ENCODE measurements at regions not wholly inside any gene's neighbourhood (a gene's known extent, or its start where the extent isn't known, plus 50 kb on each side); places are given as distances from the start of the nearest gene placed in this dataset.

GRCh38 chr3:180829409-180830405, 82.8 kb upstream of the FXR1 start:
- no peak for TF ChIP-seq POLR2AphosphoS5 (IDR thresholded peaks at IDR 0.05)
- no peak for TF ChIP-seq POLR2A (IDR thresholded peaks at IDR 0.05)
- TF ChIP-seq EP300 (IDR thresholded peaks at IDR 0.05), result no peak
- TF ChIP-seq CTCF (IDR thresholded peaks at IDR 0.05), result no peak
- DNase-seq, result no peak
- intact Hi-C loops (cut with DNase I; ENCODE audit: low total_unique reads), result no loop called here
- no peak overlapping the region for H3K4me3 ChIP-seq
- H3K4me1 ChIP-seq, result no peaks in the 10 kb centered on the region
- H3K36me3 ChIP-seq, result no peaks in the 10 kb centered on the region
- H3K27me3 ChIP-seq, result no peaks in the 10 kb centered on the region
- peaks cover 0 to 6% (median 0%) of the 10 kb centered on the region in 4 donors for H3K9me3 ChIP-seq
- H3K27ac ChIP-seq, result no peak overlapping the region
- WGBS, 5 donors, result 89 to 94% (median 92%) methylated on average over 24 to 37 of the region's 37 CpGs

DNA sequence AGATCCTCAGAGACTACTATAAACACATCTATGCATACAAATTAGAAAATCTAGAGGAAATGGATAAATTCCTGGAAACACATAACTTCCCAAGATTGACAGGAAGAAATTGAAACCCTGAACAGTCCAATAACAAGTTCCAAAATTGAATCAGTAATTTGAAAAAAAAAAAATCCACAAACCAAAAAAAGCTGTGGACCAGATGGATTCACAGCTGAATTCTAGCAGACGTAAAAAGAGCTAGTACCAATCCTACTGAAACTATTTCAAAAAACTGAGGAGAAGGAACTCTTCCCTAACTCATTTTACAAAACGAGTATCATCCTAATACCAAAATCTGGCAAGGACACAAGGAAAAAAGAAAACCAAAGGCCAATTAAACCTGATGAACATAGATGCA, 77.0 kb upstream of the FXR1 start:
- TF ChIP-seq POLR2A (IDR thresholded peaks at IDR 0.05) (no peak), EP300 (IDR thresholded peaks at IDR 0.05) (no peak)
- no peaks in the 10 kb centered on the region for H3K9me3 ChIP-seq
- WGBS, 5 donors, result 62 to 82% (median 79%) methylated on average over 2 of the region's 2 CpGs
- H3K4me1 ChIP-seq, result no peaks in the 10 kb centered on the region
- H3K27me3 ChIP-seq, result no peaks in the 10 kb centered on the region
- no peak for DNase-seq
- no peak overlapping the region for H3K27ac ChIP-seq
- no peak overlapping the region for H3K4me3 ChIP-seq
- H3K36me3 ChIP-seq, result no peaks in the 10 kb centered on the region
- intact Hi-C loops (cut with DNase I; ENCODE audit: low total_unique reads), result no loop called here

GRCh38 chr3:180836766-180837165, 75.7 kb upstream of the FXR1 start:
- Histone ChIP-seq H3K4me3 (no peak overlapping the region), H3K27me3 (no peaks in the 10 kb centered on the region), H3K36me3 (no peaks in the 10 kb centered on the region), H3K27ac (no peak overlapping the region), H3K4me1 (no peaks in the 10 kb centered on the region), H3K9me3 (peaks cover 0 to 8% (median 0%) of the 10 kb centered on the region in 4 donors)
- no peak for DNase-seq
- intact Hi-C loops (cut with DNase I; ENCODE audit: low total_unique reads), result no loop called here
- no peak for TF ChIP-seq EP300 (IDR thresholded peaks at IDR 0.05)
- WGBS, 5 donors, result 80 to 94% (median 87%) methylated on average over 1 of the region's 1 CpG

GRCh38 chr3:180854887-180855286, 57.6 kb upstream of the FXR1 start:
- H3K27me3 ChIP-seq, result peaks cover 0 to 3% (median 0%) of the 10 kb centered on the region in 3 donors
- H3K27ac ChIP-seq, result no peak overlapping the region
- H3K9me3 ChIP-seq, result peaks cover 0 to 10% (median 0%) of the 10 kb centered on the region in 4 donors
- H3K4me3 ChIP-seq, result no peak overlapping the region
- no peak for DNase-seq
- WGBS, 5 donors, result 30 to 53% (median 48%) methylated on average over 1 to 2 of the region's 2 CpGs
- H3K4me1 ChIP-seq, result no peaks in the 10 kb centered on the region
- TF ChIP-seq EP300 (IDR thresholded peaks at IDR 0.05), result no peak
- no peak for TF ChIP-seq CTCF (IDR thresholded peaks at IDR 0.05)
- TF ChIP-seq POLR2AphosphoS5 (IDR thresholded peaks at IDR 0.05), result no peak
- no peak for TF ChIP-seq POLR2A (IDR thresholded peaks at IDR 0.05)
- H3K36me3 ChIP-seq, result no peaks in the 10 kb centered on the region
- intact Hi-C loops (cut with DNase I; ENCODE audit: low total_unique reads), result no loop called here

GRCh38 chr3:180855364-180855763, 57.1 kb upstream of the FXR1 start:
- DNase-seq, result peak in 1 of 2 donors; percentile 6
- intact Hi-C loops (cut with DNase I; ENCODE audit: low total_unique reads), result no loop called here
- Histone ChIP-seq H3K9me3 (peaks cover 0 to 10% (median 0%) of the 10 kb centered on the region in 4 donors), H3K27me3 (peaks cover 0 to 3% (median 0%) of the 10 kb centered on the region in 3 donors), H3K4me3 (no peak overlapping the region), H3K36me3 (no peaks in the 10 kb centered on the region), H3K4me1 (no peaks in the 10 kb centered on the region), H3K27ac (no peak overlapping the region)
- 0 to 11% (median 4%) methylated on average over 2 of the region's 2 CpGs for WGBS, 5 donors
- TF ChIP-seq EP300 (IDR thresholded peaks at IDR 0.05), result no peak
- no peak for TF ChIP-seq CTCF (IDR thresholded peaks at IDR 0.05)
- no peak for TF ChIP-seq POLR2A (IDR thresholded peaks at IDR 0.05)
- no peak for TF ChIP-seq POLR2AphosphoS5 (IDR thresholded peaks at IDR 0.05)

All from stomach (tissue), 8 donors.